ENCODE measurements at regions not wholly inside any gene's neighbourhood (a gene's known extent, or its start where the extent isn't known, plus 50 kb on each side); places are given as distances from the start of the nearest gene placed in this dataset.

- no peaks in the 10 kb centered on the region for H3K36me3 ChIP-seq
- DNase-seq (ENCODE audit: low spot score) = no peak
- H3K4me1 ChIP-seq (replicated peaks) = no peaks in the 10 kb centered on the region
- WGBS = 81% methylated on average over 7 of the region's 7 CpGs
- TF ChIP-seq POLR2A (IDR thresholded peaks at IDR 0.05) = no peak
- no peaks in the 10 kb centered on the region for H3K27me3 ChIP-seq (replicated peaks; ENCODE audit: insufficient read depth)
- H3K9me3 ChIP-seq = no peaks in the 10 kb centered on the region
- H3K4me3 ChIP-seq = no peak overlapping the region
- no peak overlapping the region for H3K27ac ChIP-seq
- intact Hi-C loops (cut with DNase I) = no loop called here
These were observed 412.1 kb downstream of the OCA2 start for GRCh38 chr15:27686971-27687370.

DNA sequence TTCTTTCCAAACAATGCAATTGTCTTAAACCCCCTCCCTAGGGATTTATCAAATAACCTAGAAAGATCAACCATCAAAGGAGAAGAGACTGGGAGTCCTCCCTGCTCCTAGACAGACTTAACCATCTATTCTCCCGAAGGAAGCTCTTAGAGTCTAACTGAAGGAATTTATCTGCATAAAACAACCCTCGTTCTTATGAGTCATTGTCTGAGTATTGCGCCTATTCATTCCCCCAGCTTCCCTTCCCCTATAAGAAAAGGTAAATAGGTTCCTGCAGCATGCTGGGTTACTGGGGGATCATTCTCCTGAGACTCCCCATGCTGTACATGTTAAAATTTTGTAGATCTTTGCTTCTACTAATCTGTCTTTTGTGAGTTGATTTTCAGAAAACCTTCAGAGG, 412.7 kb downstream of the OCA2 start:
- no peak overlapping the region for H3K4me3 ChIP-seq
- H3K9me3 ChIP-seq = no peaks in the 10 kb centered on the region
- H3K4me1 ChIP-seq (replicated peaks) = no peaks in the 10 kb centered on the region
- H3K27ac ChIP-seq = no peak overlapping the region
- H3K27me3 ChIP-seq (replicated peaks; ENCODE audit: insufficient read depth) = no peaks in the 10 kb centered on the region
- H3K36me3 ChIP-seq = no peaks in the 10 kb centered on the region
- TF ChIP-seq POLR2AphosphoS5 (IDR thresholded peaks at IDR 0.05) (no peak), POLR2A (IDR thresholded peaks at IDR 0.05) (no peak), CTCF (IDR thresholded peaks at IDR 0.05) (no peak)
- DNase-seq (ENCODE audit: low spot score) = no peak
- intact Hi-C loops (cut with DNase I) = no loop called here
- WGBS = 81% methylated on average over 3 of the region's 3 CpGs

DNA sequence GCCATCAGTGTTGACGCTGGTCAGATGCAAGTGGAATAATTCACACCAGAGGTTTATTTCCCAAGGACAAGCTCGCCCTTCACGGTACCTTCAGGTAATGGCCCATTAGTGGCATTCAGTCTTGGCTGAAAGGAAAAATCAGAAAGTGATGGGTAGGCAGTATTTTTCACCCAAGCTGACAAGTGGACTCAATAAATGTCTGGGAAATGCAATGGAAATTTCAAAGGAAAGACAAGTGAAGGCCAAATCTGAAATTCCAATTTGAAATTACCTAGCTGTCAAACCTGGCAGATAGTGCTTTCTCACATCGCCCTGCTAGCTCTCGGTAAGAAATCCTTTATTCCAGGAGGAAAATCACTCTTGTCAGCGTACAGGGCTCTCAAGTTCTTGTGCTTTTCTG, 413.5 kb downstream of the OCA2 start:
- Histone ChIP-seq H3K27me3 (replicated peaks; ENCODE audit: insufficient read depth) (no peaks in the 10 kb centered on the region), H3K36me3 (no peaks in the 10 kb centered on the region), H3K9me3 (no peaks in the 10 kb centered on the region), H3K27ac (no peak overlapping the region), H3K4me3 (no peak overlapping the region), H3K4me1 (replicated peaks) (no peaks in the 10 kb centered on the region)
- no peak for DNase-seq (ENCODE audit: low spot score)
- intact Hi-C loops (cut with DNase I) = no loop called here
- TF ChIP-seq POLR2AphosphoS5 (IDR thresholded peaks at IDR 0.05) (no peak), CTCF (IDR thresholded peaks at IDR 0.05) (no peak), POLR2A (IDR thresholded peaks at IDR 0.05) (no peak)
- WGBS = 94% methylated on average over 6 of the region's 6 CpGs

DNA sequence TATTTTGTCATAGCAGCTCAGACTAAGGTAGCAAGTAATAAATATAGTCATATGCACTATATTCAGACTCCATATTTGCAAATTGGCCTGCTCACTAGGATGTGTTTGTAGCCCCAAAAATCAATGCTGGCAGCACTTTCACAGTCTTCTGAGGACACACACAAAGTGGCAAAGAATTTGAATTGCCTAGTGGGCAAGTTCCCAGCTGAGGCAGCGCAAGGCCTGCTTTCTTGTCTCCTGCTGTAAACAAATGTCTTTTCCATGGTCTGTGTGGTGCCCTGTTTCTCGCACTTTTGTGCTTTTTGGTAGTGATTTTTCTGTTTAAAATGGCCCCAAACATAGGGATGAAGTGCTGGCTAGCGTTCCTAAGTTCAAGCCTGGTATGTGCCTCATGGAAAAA, 416.0 kb downstream of the OCA2 start:
- no peak for DNase-seq (ENCODE audit: low spot score)

GRCh38 chr15:27681038-27681437, 418.1 kb downstream of the OCA2 start:
- no peaks in the 10 kb centered on the region for H3K36me3 ChIP-seq
- no peaks in the 10 kb centered on the region for H3K4me1 ChIP-seq (replicated peaks)
- no peak for DNase-seq (ENCODE audit: low spot score)
- H3K27me3 ChIP-seq (replicated peaks; ENCODE audit: insufficient read depth) = no peaks in the 10 kb centered on the region
- TF ChIP-seq POLR2AphosphoS5 (IDR thresholded peaks at IDR 0.05) (no peak), CTCF (IDR thresholded peaks at IDR 0.05) (peak in 2 of 4 experiments; percentile 14 to 15)
- no peaks in the 10 kb centered on the region for H3K9me3 ChIP-seq
- intact Hi-C loops (cut with DNase I) = no loop called here
- WGBS = 63% methylated on average over 8 of the region's 8 CpGs
- H3K4me3 ChIP-seq = no peak overlapping the region
- no peak overlapping the region for H3K27ac ChIP-seq

More for the DNA sequence above, 416.0 kb downstream of the OCA2 start:
- WGBS = 78% methylated on average over 3 of the region's 3 CpGs
- intact Hi-C loops (cut with DNase I) = no loop called here
- Histone ChIP-seq H3K27ac (no peak overlapping the region), H3K4me3 (no peak overlapping the region), H3K36me3 (no peaks in the 10 kb centered on the region), H3K4me1 (replicated peaks) (no peaks in the 10 kb centered on the region), H3K27me3 (replicated peaks; ENCODE audit: insufficient read depth) (no peaks in the 10 kb centered on the region), H3K9me3 (no peaks in the 10 kb centered on the region)
- TF ChIP-seq POLR2A (IDR thresholded peaks at IDR 0.05) = no peak
- TF ChIP-seq CTCF (IDR thresholded peaks at IDR 0.05) = no peak

All from prostate gland (tissue), 2 donors.